Panc1 (cell line): ENCODE measurements at regions not wholly inside any gene's neighbourhood (a gene's known extent, or its start where the extent isn't known, plus 50 kb on each side); places are given as distances from the start of the nearest gene placed in this dataset.

Source experiments
- ATAC-seq: fragments of 200-7000 bp; cut with Tn5 transposase; 2 replicates; pipeline ENCODE4 v1.9.1; 2020; ENCODE audit warnings: mild to moderate bottlenecking, moderate library complexity
- BruUV-seq: library from RNA; stranded (reverse); fragments of 400-500 nt; replicated peaks from 2 replicates; lab custom pipeline; 2021; lab: Mats Ljungman, UMichigan
- CTCF ChIA-PET: fragments of 300-600 bp; sonication (Branson Sonifier 250); formaldehyde crosslinking; loops from one replicate; lab custom pipeline; 2022; ENCODE audit warnings: antibody characterized with exemption; lab: Charles Lee
- POLR2A ChIA-PET: fragments of 300-600 bp; sonication (Branson Sonifier 250); formaldehyde crosslinking; loops from one replicate; lab custom pipeline; 2022; ENCODE audit warnings: antibody characterized with exemption; lab: Charles Lee
- DNase-seq: peaks from one replicate; pipeline ENCODE4 v3.0.0-alpha.2; 2010; ENCODE audit warnings: low read depth, low spot score
- H3K27ac ChIP-seq: 2 replicates; pipeline ENCODE4 v1.5.1; 2011; ENCODE audit warnings: mild to moderate bottlenecking, low read length, inconsistent platforms
- H3K27me3 ChIP-seq: fragments of 200-500 bp; sonication (Bioruptor generic); 2 replicates; pipeline ENCODE4 v1.6.0; 2014; ENCODE audit warnings: low read length, inconsistent platforms; ENCODE audit not compliant: control insufficient read depth, insufficient read depth
- H3K36me3 ChIP-seq: fragments of 200-500 bp; sonication (Bioruptor generic); 2 replicates; pipeline ENCODE4 v1.5.1; 2014; ENCODE audit warnings: inconsistent platforms, mild to moderate bottlenecking, low read length, moderate library complexity; ENCODE audit not compliant: control insufficient read depth, insufficient read depth
- H3K4me1 ChIP-seq: 2 replicates; pipeline ENCODE4 v1.5.1; 2011; ENCODE audit warnings: inconsistent platforms, mild to moderate bottlenecking, low read length, moderate library complexity; ENCODE audit not compliant: control insufficient read depth, insufficient read depth
- H3K4me3 ChIP-seq, 2 experiments: 2 replicates each; pipeline ENCODE4 v1.5.1; 2011 to 2012; ENCODE audit warnings: low read depth in 2 of 2, low read length in 2 of 2, mild to moderate bottlenecking in 2 of 2, inconsistent platforms in 1 of 2, moderate library complexity in 1 of 2
- H3K9me3 ChIP-seq: fragments of 200-500 bp; sonication (Bioruptor generic); 2 replicates; pipeline ENCODE4 v1.5.1; 2014; ENCODE audit warnings: low read depth, mild to moderate bottlenecking, inconsistent platforms, low read length, moderate library complexity; ENCODE audit not compliant: control insufficient read depth, insufficient read depth
- CTCF ChIP-seq: fragments of 450-650 bp; IDR thresholded peaks from 2 replicates; pipeline ENCODE4 v1.5.1; 2017; ENCODE audit warnings: mild to moderate bottlenecking
- POLR2AphosphoS5 ChIP-seq: IDR thresholded peaks from 2 replicates; pipeline ENCODE4 v1.6.1; 2012; ENCODE audit warnings: mild to moderate bottlenecking, low read depth, low read length, moderate library complexity
- SIN3A ChIP-seq: IDR thresholded peaks from 2 replicates; pipeline ENCODE4 v1.6.1; 2012; ENCODE audit warnings: low read depth, mild to moderate bottlenecking, low read length, moderate library complexity, borderline replicate concordance; ENCODE audit not compliant: insufficient read depth
- TCF7L2 ChIP-seq: IDR thresholded peaks from 2 replicates; pipeline ENCODE4 v1.6.1; 2011; ENCODE audit warnings: mild to moderate bottlenecking, low read depth, low read length, inconsistent platforms
- in situ Hi-C: cut with HindIII; loops from 2 replicates; pipeline ENCODE4 v1.10.0; 2016; ENCODE audit warnings: low sequenced_read_pairs, low pct_unique_long_range_greater_than_20kb
- intact Hi-C: fragments of 100-400 bp; cut with micrococcal nuclease; formaldehyde crosslinking; loops from one replicate; pipeline ENCODE4 v1.10.0; 2022; ENCODE audit not compliant: unreplicated experiment
- TF ChIP-seq, protein P1 (sequence below), 2 experiments: IDR thresholded peaks; 2 replicates each; pipeline ENCODE4 v1.6.1; 2011 to 2012; ENCODE audit warnings: low read depth in 2 of 2, control low read depth in 1 of 2, low read length in 1 of 2, mild to moderate bottlenecking in 1 of 2, moderate library complexity in 1 of 2; ENCODE audit not compliant: insufficient read depth in 1 of 2

DNA sequence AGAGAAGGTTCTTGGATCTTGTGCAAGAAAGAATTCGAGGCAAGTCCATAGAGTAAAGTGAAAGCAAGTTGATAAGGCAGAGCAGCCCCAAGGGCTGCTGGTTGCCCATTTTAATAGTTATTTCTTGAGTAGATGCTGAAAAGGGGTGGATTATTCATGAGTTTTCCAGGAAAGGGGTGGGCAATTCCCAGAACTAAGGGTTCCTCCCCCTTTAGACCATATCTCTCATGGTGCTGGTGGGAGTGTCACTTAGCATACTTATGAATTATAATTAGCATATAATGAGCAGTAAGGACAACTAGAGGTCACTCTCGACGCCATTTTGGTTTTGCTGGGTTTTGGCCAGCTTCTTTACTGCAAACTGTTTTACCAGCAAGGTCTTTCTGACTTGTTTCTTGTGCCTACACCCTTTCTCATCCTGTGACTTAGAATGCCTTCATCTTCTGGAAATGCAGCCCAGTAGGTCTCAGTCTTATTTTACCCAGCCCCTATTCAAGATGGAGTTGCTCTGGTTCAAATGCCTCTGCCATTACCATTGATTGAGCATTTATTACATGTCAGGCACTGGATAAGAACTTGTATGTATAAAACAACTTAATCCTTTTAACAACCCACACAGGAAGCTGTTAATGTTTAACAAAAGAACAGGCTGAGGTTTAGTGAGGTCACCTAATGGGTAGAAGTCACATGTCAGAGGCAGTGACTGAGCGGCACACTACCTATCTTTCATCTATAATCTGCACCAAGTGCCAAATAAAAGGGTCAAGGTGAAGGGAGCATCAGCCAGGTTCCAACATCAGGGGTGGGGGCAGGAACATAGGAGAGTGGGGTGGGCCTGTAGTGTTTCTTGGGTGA is 250.9 kb downstream of the ICOS start:
- TF ChIP-seq TCF7L2 (no peak), CTCF (no peak), POLR2AphosphoS5 (no peak), SIN3A (no peak)
- TF ChIP-seq, protein P1, sequence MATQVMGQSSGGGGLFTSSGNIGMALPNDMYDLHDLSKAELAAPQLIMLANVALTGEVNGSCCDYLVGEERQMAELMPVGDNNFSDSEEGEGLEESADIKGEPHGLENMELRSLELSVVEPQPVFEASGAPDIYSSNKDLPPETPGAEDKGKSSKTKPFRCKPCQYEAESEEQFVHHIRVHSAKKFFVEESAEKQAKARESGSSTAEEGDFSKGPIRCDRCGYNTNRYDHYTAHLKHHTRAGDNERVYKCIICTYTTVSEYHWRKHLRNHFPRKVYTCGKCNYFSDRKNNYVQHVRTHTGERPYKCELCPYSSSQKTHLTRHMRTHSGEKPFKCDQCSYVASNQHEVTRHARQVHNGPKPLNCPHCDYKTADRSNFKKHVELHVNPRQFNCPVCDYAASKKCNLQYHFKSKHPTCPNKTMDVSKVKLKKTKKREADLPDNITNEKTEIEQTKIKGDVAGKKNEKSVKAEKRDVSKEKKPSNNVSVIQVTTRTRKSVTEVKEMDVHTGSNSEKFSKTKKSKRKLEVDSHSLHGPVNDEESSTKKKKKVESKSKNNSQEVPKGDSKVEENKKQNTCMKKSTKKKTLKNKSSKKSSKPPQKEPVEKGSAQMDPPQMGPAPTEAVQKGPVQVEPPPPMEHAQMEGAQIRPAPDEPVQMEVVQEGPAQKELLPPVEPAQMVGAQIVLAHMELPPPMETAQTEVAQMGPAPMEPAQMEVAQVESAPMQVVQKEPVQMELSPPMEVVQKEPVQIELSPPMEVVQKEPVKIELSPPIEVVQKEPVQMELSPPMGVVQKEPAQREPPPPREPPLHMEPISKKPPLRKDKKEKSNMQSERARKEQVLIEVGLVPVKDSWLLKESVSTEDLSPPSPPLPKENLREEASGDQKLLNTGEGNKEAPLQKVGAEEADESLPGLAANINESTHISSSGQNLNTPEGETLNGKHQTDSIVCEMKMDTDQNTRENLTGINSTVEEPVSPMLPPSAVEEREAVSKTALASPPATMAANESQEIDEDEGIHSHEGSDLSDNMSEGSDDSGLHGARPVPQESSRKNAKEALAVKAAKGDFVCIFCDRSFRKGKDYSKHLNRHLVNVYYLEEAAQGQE (IDR thresholded peaks at IDR 0.05; ENCODE audit: insufficient read depth in 1 of 2, low read depth in 2 of 2, low read length in 1 of 2): no peak
- ChIA-PET POLR2A (no interaction called here), CTCF (interaction anchor here (0.7 kb wide), 1 partner anchor 186 kb away, joined by 3 read pairs; no protein-coding TSS in a partner anchor)
- Histone ChIP-seq H3K9me3 (no peaks in the 10 kb centered on the region), H3K4me1 (no peaks in the 10 kb centered on the region), H3K27ac (no peak overlapping the region), H3K4me3 (no peak overlapping the region), H3K36me3 (no peaks in the 10 kb centered on the region), H3K27me3 (no peaks in the 10 kb centered on the region)
- BruUV-seq: no TSS peak
- ATAC-seq (no peak), DNase-seq (no peak)
- intact Hi-C loops: no loop called here
- in situ Hi-C loops: no loop called here

DNA sequence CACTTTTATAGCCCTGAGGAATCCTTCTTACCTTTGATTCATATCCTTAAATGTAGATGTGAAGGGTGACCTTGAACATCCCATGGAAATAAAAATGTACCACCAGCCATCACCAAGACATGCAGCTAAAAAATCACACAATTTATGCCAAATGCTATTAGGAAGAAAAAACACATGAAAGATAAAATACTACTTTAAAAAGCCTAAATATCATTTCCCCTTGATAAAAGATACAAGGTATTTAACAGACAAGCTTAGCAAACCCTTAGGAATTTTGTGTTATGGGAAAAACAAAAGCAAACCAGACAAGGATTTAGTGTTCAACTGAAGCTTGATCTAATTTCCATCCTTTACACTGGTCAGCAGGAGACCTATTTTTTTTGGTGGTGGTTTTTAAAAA is 255.0 kb downstream of the ICOS start:
- ATAC-seq (no peak), DNase-seq (no peak)
- no peaks in the 10 kb centered on the region for H3K9me3 ChIP-seq
- no TSS peak for BruUV-seq
- CTCF ChIA-PET: no interaction called here
- intact Hi-C loops: no loop called here
- H3K4me3 ChIP-seq: no peak overlapping the region
- POLR2A ChIA-PET: no interaction called here
- TF ChIP-seq, protein P1 (IDR thresholded peaks at IDR 0.05; ENCODE audit: insufficient read depth in 1 of 2, low read depth in 2 of 2, low read length in 1 of 2): no peak
- no peak for TF ChIP-seq TCF7L2
- no peak for TF ChIP-seq SIN3A
- no peak for TF ChIP-seq POLR2AphosphoS5
- no peak for TF ChIP-seq CTCF
- H3K36me3 ChIP-seq: no peaks in the 10 kb centered on the region
- H3K27ac ChIP-seq: no peak overlapping the region
- H3K4me1 ChIP-seq: no peaks in the 10 kb centered on the region
- 0 out of 2 replicates have a peak, but pooled peaks cover 3% of the 10 kb centered on the region for H3K27me3 ChIP-seq
- in situ Hi-C loops: no loop called here
